ENCODE measurements at regions not wholly inside any gene's neighbourhood (a gene's known extent, or its start where the extent isn't known, plus 50 kb on each side); places are given as distances from the start of the nearest gene placed in this dataset.
"Not testable (repeated sequence)": the region's sequence is repeated elsewhere in the genome, so short reads cannot be mapped to it uniquely, and the experiment has no call there.

DNA sequence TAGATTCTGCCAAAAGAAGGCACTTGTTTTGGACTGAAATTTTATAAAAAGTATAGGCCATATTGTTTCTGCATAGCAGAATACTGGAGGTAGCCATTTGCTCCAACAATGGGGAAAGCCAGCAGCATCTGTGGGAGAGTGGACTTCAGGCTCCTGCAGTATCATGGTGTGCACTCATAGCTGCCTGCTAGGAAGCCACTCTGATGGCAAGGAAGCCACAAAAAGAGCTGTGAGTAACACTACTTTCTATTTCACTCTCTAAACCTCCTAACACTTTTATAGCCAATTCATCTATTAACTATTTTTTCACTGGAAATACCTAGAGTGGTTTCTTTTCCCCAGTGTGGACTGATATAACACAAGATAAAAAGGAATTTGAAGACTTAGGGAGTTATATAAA lies 144.4 kb upstream of the KCNJ3 start:
- DNase-seq (no peak), ATAC-seq (no peak)
- H3K9me3 Mint-ChIP-seq (ENCODE audit: insufficient read depth), result peaks cover 2% of the 10 kb centered on the region
- ChIA-PET CTCF (no interaction called here), POLR2A (no interaction called here)
- no peak overlapping the region for H3K27ac Mint-ChIP-seq
- no peaks in the 10 kb centered on the region for H3K4me1 Mint-ChIP-seq (ENCODE audit: low read depth)
- no peaks in the 10 kb centered on the region for H3K36me3 Mint-ChIP-seq (ENCODE audit: low read depth)
- H3K27me3 Mint-ChIP-seq (ENCODE audit: low read depth), result no peaks in the 10 kb centered on the region
- no peak overlapping the region for H3K4me3 Mint-ChIP-seq

DNA sequence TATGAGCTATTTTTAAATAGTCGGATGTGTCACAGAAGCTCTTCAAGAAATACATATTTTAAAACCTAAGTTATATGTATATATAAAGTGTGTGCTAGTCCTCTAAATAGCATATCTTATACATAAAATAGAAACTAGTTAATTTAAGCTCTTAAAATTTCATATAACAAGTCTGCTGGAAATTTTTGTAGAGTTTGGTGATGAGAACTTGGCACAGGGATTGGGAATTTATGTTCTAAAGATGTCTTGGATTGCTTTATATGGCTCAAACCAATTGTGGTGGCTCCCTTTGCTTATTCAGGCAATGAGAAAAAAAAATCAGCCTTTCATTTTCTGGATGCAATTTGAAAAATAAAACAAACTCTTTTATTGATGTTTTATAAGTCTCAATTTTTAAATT lies 142.8 kb upstream of the KCNJ3 start:
- Mint-ChIP-seq H3K27me3 (ENCODE audit: low read depth) (no peaks in the 10 kb centered on the region), H3K4me3 (no peak overlapping the region), H3K27ac (no peak overlapping the region), H3K4me1 (ENCODE audit: low read depth) (no peaks in the 10 kb centered on the region), H3K9me3 (ENCODE audit: insufficient read depth) (no peaks in the 10 kb centered on the region), H3K36me3 (ENCODE audit: low read depth) (no peaks in the 10 kb centered on the region)
- CTCF ChIA-PET, result no interaction called here
- no peak for DNase-seq
- no peak for ATAC-seq
- POLR2A ChIA-PET, result no interaction called here

DNA sequence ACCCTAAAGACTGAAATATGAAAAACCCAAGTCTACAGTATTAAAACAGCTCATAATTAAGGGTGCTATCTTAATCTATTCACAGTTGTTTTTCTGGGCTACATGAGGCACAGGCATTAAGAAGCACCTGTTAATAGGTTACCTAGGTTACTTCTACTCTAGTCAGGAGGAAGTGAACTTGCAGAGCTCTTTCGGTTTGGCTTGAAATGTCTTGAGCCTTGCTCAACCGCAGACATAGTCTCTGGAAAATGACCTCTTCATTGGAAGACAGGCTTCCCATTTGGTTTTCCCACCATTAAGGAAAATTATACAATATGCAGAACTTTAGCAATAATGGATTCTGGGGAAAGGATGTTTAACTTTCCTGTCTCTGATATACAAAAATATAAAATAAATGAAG lies 142.3 kb upstream of the KCNJ3 start:
- CTCF ChIA-PET, result no interaction called here

DNA sequence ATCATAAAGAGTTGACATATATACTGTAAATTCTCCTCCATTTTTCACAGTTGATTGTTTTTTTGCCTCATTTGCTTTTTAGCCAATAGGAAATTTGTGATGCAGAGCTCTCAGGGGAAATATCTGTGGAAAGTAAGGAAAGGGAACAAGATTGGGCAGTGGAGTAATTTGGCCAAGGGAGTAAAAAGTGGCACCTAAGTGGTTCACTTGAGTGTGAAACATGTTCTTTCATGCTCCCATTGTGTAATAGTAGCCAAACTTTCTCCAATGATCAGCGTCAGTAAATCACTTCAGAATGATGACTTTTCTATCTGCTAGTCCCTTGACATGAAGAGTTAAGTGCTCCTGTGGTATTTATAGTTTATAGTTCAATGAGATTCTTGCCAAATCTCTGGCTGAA lies 141.9 kb upstream of the KCNJ3 start:
- Mint-ChIP-seq H3K9me3 (ENCODE audit: insufficient read depth) (no peaks in the 10 kb centered on the region), H3K36me3 (ENCODE audit: low read depth) (no peaks in the 10 kb centered on the region), H3K4me3 (no peak overlapping the region), H3K27ac (no peak overlapping the region), H3K27me3 (ENCODE audit: low read depth) (no peaks in the 10 kb centered on the region), H3K4me1 (ENCODE audit: low read depth) (no peaks in the 10 kb centered on the region)
- POLR2A ChIA-PET, result no interaction called here
- CTCF ChIA-PET, result no interaction called here
- no peak for ATAC-seq
- no peak for DNase-seq

More for the DNA sequence above, 142.3 kb upstream of the KCNJ3 start:
- DNase-seq (no peak), ATAC-seq (no peak)
- no peaks in the 10 kb centered on the region for H3K4me1 Mint-ChIP-seq (ENCODE audit: low read depth)
- H3K36me3 Mint-ChIP-seq (ENCODE audit: low read depth), result no peaks in the 10 kb centered on the region
- H3K27ac Mint-ChIP-seq, result no peak overlapping the region
- no peaks in the 10 kb centered on the region for H3K9me3 Mint-ChIP-seq (ENCODE audit: insufficient read depth)
- no peaks in the 10 kb centered on the region for H3K27me3 Mint-ChIP-seq (ENCODE audit: low read depth)
- POLR2A ChIA-PET, result no interaction called here
- H3K4me3 Mint-ChIP-seq, result no peak overlapping the region

DNA sequence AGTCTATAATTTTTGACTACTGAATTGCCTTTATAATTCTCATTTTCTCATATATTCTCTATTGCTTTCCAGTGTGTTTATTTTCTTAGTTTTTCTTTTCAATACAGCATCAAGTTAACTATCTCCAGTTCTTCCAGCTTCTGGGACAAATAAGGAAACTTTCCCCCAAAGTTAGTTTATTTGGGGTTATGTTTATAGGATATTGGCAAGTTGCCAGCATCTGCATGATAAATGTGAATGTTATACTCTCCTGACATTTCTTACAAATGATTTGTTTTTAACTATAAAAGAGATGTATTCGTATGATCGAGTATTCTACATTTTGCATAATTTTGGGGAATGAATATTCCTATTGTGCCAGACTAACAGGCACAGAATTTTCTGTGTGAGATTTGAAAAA lies 140.6 kb upstream of the KCNJ3 start:
- POLR2A ChIA-PET, result no interaction called here
- no peaks in the 10 kb centered on the region for H3K36me3 Mint-ChIP-seq (ENCODE audit: low read depth)
- no peaks in the 10 kb centered on the region for H3K4me1 Mint-ChIP-seq (ENCODE audit: low read depth)
- H3K27me3 Mint-ChIP-seq (ENCODE audit: low read depth), result no peaks in the 10 kb centered on the region
- H3K4me3 Mint-ChIP-seq, result no peak overlapping the region
- no peak for DNase-seq
- H3K9me3 Mint-ChIP-seq (ENCODE audit: insufficient read depth), result no peaks in the 10 kb centered on the region
- H3K27ac Mint-ChIP-seq, result no peak overlapping the region
- CTCF ChIA-PET, result no interaction called here
- no peak for ATAC-seq

DNA sequence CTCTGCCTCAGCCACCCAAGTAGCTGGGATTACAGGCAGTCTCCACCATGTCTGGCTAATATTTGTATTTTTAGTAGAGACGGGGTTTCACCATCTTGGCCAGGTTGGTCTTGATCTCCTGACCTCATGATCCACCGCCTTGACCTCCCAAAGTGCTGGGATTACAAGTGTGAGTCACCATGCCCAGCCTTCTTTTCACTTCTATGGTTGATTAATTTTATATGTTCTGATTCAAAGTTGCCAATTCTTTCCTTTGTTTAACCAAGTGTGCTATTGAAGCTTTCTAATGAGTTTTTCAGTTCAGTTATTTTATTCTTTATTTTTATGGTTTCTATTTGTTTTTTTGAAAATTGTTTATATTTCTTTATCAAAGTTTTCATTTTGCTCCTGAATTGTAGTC lies 133.1 kb upstream of the KCNJ3 start:
- Mint-ChIP-seq H3K9me3 (ENCODE audit: insufficient read depth) (peaks cover 18% of the 10 kb centered on the region), H3K4me3 (no peak overlapping the region), H3K36me3 (ENCODE audit: low read depth) (no peaks in the 10 kb centered on the region), H3K4me1 (ENCODE audit: low read depth) (no peaks in the 10 kb centered on the region), H3K27me3 (ENCODE audit: low read depth) (no peaks in the 10 kb centered on the region), H3K27ac (no peak overlapping the region)
- DNase-seq (no peak), ATAC-seq (no peak)
- CTCF ChIA-PET, result no interaction called here
- POLR2A ChIA-PET, result no interaction called here

DNA sequence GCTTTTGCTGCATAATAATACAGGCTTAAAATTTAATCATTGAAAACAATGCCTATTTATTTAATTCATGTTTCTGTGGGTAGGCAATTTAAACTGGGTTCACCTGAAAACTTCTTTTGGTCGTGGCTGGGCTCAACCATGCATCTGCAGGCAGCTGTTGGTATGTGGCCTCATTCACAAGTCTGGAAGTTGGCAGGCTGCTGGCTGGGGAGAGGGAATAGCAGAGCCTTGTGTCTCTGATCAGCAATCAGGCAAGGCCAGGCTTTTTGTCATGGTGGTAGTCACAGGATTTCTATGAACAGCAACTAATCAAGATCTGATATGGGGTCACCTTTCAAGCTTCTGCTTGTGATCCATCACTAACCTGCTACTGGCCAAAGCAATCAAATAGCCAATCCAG lies 130.1 kb upstream of the KCNJ3 start:
- no peak for DNase-seq
- Mint-ChIP-seq H3K9me3 (ENCODE audit: insufficient read depth) (peaks cover 14% of the 10 kb centered on the region), H3K27me3 (ENCODE audit: low read depth) (no peaks in the 10 kb centered on the region), H3K4me1 (ENCODE audit: low read depth) (no peaks in the 10 kb centered on the region), H3K27ac (no peak overlapping the region), H3K36me3 (ENCODE audit: low read depth) (no peaks in the 10 kb centered on the region), H3K4me3 (no peak overlapping the region)
- CTCF ChIA-PET, result no interaction called here
- ATAC-seq, result no peak
- POLR2A ChIA-PET, result no interaction called here

DNA sequence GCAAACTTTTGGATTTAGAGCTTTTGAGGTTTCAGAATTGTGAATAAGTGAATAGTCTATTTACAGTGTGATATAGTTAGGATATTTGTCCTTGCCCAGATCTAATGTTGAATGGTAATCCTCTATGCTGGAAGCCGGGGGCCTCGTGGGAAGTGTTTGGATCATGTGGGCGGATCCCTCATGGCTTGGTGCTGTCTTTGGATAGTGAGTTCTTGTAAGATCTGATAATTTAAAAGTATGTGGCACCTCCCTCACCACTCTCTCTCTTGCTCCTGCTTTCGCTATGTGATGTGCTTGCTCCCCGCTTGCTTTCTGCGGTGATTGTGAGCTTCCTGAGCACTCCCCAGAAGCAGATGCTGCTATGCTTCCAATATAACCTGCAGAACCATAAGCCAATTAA lies 128.0 kb upstream of the KCNJ3 start:
- H3K36me3 Mint-ChIP-seq (ENCODE audit: low read depth), result no peaks in the 10 kb centered on the region
- POLR2A ChIA-PET, result no interaction called here
- ATAC-seq (no peak), DNase-seq (no peak)
- no peak overlapping the region for H3K4me3 Mint-ChIP-seq
- no peaks in the 10 kb centered on the region for H3K4me1 Mint-ChIP-seq (ENCODE audit: low read depth)
- CTCF ChIA-PET, result no interaction called here
- H3K27me3 Mint-ChIP-seq (ENCODE audit: low read depth), result no peaks in the 10 kb centered on the region
- H3K9me3 Mint-ChIP-seq (ENCODE audit: insufficient read depth), result peaks cover 14% of the 10 kb centered on the region
- H3K27ac Mint-ChIP-seq, result no peak overlapping the region

DNA sequence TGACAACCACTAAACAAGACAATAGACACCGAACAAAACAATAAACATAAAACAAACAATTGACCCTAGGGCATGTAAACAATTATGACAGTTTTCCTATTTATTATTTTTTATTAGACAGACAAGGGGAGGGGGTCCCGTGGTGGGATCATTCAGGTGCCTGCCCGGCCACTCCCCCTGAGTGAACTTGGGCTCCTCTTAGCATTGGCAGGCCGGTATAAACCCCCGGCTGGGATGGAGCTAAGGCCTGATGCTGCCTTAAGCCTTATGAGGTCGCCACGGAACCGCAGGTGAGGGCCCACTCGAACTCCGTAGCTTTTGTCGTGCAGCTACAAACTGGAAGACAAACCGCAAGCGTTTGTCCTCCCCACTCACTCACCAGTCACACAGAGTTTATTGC lies 121.8 kb upstream of the KCNJ3 start:
- DNase-seq; H3K4me3 Mint-ChIP-seq; H3K27ac Mint-ChIP-seq; H3K27me3 Mint-ChIP-seq (ENCODE audit: low read depth); POLR2A ChIA-PET; H3K36me3 Mint-ChIP-seq (ENCODE audit: low read depth); ATAC-seq; H3K4me1 Mint-ChIP-seq (ENCODE audit: low read depth); H3K9me3 Mint-ChIP-seq (ENCODE audit: insufficient read depth); CTCF ChIA-PET: not testable (repeated sequence)

DNA sequence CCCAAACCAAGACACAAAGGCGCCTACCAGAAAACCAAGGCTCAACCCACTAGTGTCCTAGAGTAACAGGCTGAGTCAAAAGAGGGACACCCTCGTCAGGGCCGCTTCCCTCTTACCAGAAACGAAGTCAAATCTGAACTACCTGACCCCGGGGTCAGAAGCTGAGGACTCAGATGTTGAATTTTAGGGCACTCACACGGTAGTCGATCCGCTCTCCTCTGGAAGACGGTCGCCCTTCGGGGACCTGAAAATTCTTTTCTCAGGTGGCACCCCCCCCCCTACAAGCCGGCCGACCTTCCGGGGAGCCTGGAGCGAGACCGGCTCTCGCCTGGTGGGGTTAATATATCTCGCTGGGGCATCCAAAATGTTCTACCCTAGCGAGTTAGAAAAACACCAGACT lies 121.1 kb upstream of the KCNJ3 start:
- no peaks in the 10 kb centered on the region for H3K9me3 Mint-ChIP-seq (ENCODE audit: insufficient read depth)
- ChIA-PET CTCF (no interaction called here), POLR2A (no interaction called here)
- H3K27ac Mint-ChIP-seq, result no peak overlapping the region
- H3K27me3 Mint-ChIP-seq (ENCODE audit: low read depth), result no peaks in the 10 kb centered on the region
- no peak for DNase-seq
- H3K4me1 Mint-ChIP-seq (ENCODE audit: low read depth), result no peaks in the 10 kb centered on the region
- no peaks in the 10 kb centered on the region for H3K36me3 Mint-ChIP-seq (ENCODE audit: low read depth)
- no peak for ATAC-seq
- no peak overlapping the region for H3K4me3 Mint-ChIP-seq

DNA sequence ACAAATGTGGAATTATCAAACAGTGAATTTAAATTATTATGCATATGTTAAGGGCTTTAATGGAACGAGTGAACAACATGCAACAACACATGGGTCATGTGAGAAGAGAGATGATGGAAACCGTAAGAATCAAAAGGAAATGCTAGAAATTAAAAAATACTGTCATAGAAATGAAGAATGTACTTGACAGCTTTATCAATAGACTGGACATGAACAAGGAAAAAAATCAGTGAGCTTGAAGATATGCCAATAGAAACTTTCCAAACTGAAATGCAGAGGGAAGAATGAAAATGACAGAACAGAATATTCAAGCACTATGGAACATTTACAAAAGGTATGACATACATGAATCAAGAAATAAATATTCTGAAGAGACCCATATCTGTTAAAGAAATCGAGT lies 117.7 kb upstream of the KCNJ3 start:
- H3K27me3 Mint-ChIP-seq (ENCODE audit: low read depth), result no peaks in the 10 kb centered on the region

DNA sequence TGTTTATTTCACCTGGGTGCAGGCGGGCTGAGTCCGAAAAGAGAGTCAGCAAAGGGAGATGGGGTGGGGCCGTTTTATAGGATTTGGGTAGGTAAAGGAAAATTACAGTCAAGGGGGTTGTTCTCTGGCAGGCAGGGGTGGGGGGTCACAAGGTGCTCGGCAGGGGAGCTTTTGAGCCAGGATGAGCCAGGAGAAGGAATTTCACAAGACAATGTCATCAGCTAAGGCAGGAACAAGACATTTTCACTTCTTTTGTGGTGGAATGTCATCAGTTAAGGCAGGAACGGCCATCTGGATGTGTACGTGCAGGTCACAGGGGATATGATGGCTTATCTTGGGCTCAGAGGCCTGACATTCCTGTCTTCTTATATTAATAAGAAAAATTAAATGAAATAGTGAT lies 115.8 kb upstream of the KCNJ3 start:
- H3K4me3 Mint-ChIP-seq, ATAC-seq, CTCF ChIA-PET: not testable (repeated sequence)

More for the DNA sequence above, 117.7 kb upstream of the KCNJ3 start:
- ChIA-PET POLR2A (no interaction called here), CTCF (no interaction called here)
- Mint-ChIP-seq H3K4me1 (ENCODE audit: low read depth) (no peaks in the 10 kb centered on the region), H3K36me3 (ENCODE audit: low read depth) (no peaks in the 10 kb centered on the region), H3K9me3 (ENCODE audit: insufficient read depth) (no peaks in the 10 kb centered on the region), H3K4me3 (no peak overlapping the region), H3K27ac (no peak overlapping the region)
- ATAC-seq (no peak), DNase-seq (no peak)

DNA sequence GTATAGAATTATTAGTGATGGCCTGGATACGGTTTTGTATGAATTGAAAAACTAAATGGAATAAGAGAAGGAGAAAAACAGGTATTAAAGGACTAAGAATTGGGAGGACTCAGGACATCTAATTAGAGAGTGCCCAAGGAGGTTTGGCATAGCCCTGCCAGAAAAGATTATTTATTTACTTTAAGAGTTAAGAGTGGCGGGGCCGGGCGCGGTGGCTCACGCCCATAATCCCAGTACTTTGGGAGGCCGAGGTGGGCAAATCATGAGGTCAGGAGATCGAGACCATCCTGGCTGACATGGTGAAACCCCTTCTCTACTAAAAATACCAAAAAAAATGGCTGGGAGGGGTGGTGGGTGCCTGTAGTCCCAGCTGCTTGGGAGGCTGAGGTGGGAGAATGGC lies 115.2 kb upstream of the KCNJ3 start:
- ATAC-seq; H3K9me3 Mint-ChIP-seq (ENCODE audit: insufficient read depth); DNase-seq; H3K4me3 Mint-ChIP-seq; H3K27ac Mint-ChIP-seq; POLR2A ChIA-PET; H3K27me3 Mint-ChIP-seq (ENCODE audit: low read depth); H3K4me1 Mint-ChIP-seq (ENCODE audit: low read depth); H3K36me3 Mint-ChIP-seq (ENCODE audit: low read depth); CTCF ChIA-PET: not testable (repeated sequence)

More for the DNA sequence above, 115.8 kb upstream of the KCNJ3 start:
- H3K9me3 Mint-ChIP-seq (ENCODE audit: insufficient read depth); H3K36me3 Mint-ChIP-seq (ENCODE audit: low read depth); POLR2A ChIA-PET; H3K27me3 Mint-ChIP-seq (ENCODE audit: low read depth); DNase-seq; H3K4me1 Mint-ChIP-seq (ENCODE audit: low read depth); H3K27ac Mint-ChIP-seq: not testable (repeated sequence)

DNA sequence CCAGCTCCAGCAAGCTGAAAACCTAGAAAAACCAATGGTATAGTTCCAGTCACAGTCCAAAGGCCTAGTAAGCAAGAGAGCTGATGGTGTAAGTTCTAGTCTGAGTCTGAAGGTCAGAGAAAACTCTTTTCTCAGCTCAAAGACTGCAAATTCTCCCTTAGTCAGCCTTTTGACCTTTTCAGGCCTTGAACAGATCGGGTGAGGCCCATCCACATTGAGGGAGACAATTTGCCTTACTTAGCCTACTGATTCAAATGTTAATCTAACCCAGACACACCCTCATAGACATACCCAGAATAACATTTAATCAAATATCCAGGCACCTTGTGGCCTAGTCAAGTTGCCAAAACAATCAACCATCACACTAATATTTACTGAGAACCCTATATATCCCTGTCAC lies 110.8 kb upstream of the KCNJ3 start:
- POLR2A ChIA-PET, result no interaction called here
- DNase-seq, result no peak
- H3K4me1 Mint-ChIP-seq (ENCODE audit: low read depth), result no peaks in the 10 kb centered on the region
- no peaks in the 10 kb centered on the region for H3K27me3 Mint-ChIP-seq (ENCODE audit: low read depth)
- CTCF ChIA-PET, result no interaction called here
- H3K4me3 Mint-ChIP-seq, result no peak overlapping the region
- no peaks in the 10 kb centered on the region for H3K9me3 Mint-ChIP-seq (ENCODE audit: insufficient read depth)
- no peaks in the 10 kb centered on the region for H3K36me3 Mint-ChIP-seq (ENCODE audit: low read depth)
- no peak for ATAC-seq
- no peak overlapping the region for H3K27ac Mint-ChIP-seq
